ENCODE measurements at regions not wholly inside any gene's neighbourhood (a gene's known extent, or its start where the extent isn't known, plus 50 kb on each side); places are given as distances from the start of the nearest gene placed in this dataset.

- no peaks in the 10 kb centered on the region for H3K36me3 ChIP-seq (ENCODE audit: low read depth, low read length)
- intact Hi-C loops (cut with micrococcal nuclease): no loop called here
- no peak overlapping the region for H2AFZ ChIP-seq (ENCODE audit: low read length)
- no TSS peak for BruUV-seq (replicated peaks)
- no peak overlapping the region for H3K4me2 ChIP-seq (ENCODE audit: low read length)
- CTCF ChIA-PET: no interaction called here
- H3F3A ChIP-seq (ENCODE audit: low read length, unreplicated experiment): no peaks in the 10 kb centered on the region
- no peaks in the 10 kb centered on the region for H3K79me2 ChIP-seq (ENCODE audit: low read length)
- no peak for DNase-seq
- H3K27ac ChIP-seq (ENCODE audit: low read length): no peak overlapping the region
- no peaks in the 10 kb centered on the region for H3K9me2 ChIP-seq (replicated peaks; ENCODE audit: low read length)
- H3K9me3 ChIP-seq (ENCODE audit: low read length): no peaks in the 10 kb centered on the region
- ATAC-seq: no peak
- H3K9ac ChIP-seq (ENCODE audit: low read length): no peak overlapping the region
- no peaks in the 10 kb centered on the region for H4K20me1 ChIP-seq (ENCODE audit: low read length)
- H3K27me3 ChIP-seq (ENCODE audit: low read length): no peaks in the 10 kb centered on the region
- H3K4me3 ChIP-seq (ENCODE audit: low read length): no peak overlapping the region
- no peaks in the 10 kb centered on the region for H3K4me1 ChIP-seq (ENCODE audit: insufficient read depth, low read length)
- POLR2A ChIA-PET (ENCODE audit: unreplicated experiment): no interaction called here
- TF ChIP-seq EZH2phosphoT487 (IDR thresholded peaks at IDR 0.05; ENCODE audit: borderline replicate concordance, low read length) (no peak), CTCF (conservative IDR thresholded peaks at IDR 0.05; ENCODE audit: low read depth, low read length) (no peak), EZH2 (IDR thresholded peaks at IDR 0.05; ENCODE audit: low read length, unreplicated experiment) (no peak)
Observed at GRCh38 chr9:107945493-107945892, 455.9 kb upstream of the KLF4 start.

GRCh38 chr9:107944387-107944786 is 454.8 kb upstream of the KLF4 start:
- Histone ChIP-seq H3K9ac (ENCODE audit: low read length) (no peak overlapping the region), H3K36me3 (ENCODE audit: low read depth, low read length) (no peaks in the 10 kb centered on the region), H2AFZ (ENCODE audit: low read length) (no peak overlapping the region), H3F3A (ENCODE audit: low read length, unreplicated experiment) (no peaks in the 10 kb centered on the region), H4K20me1 (ENCODE audit: low read length) (no peaks in the 10 kb centered on the region), H3K9me3 (ENCODE audit: low read length) (no peaks in the 10 kb centered on the region), H3K9me2 (replicated peaks; ENCODE audit: low read length) (no peaks in the 10 kb centered on the region), H3K4me1 (ENCODE audit: insufficient read depth, low read length) (no peaks in the 10 kb centered on the region), H3K27ac (ENCODE audit: low read length) (no peak overlapping the region), H3K27me3 (ENCODE audit: low read length) (no peaks in the 10 kb centered on the region), H3K4me3 (ENCODE audit: low read length) (no peak overlapping the region), H3K79me2 (ENCODE audit: low read length) (no peaks in the 10 kb centered on the region), H3K4me2 (ENCODE audit: low read length) (no peak overlapping the region)
- POLR2A ChIA-PET (ENCODE audit: unreplicated experiment): no interaction called here
- no peak for ATAC-seq
- intact Hi-C loops (cut with micrococcal nuclease): no loop called here
- DNase-seq: no peak
- BruUV-seq (replicated peaks): no TSS peak
- TF ChIP-seq EZH2phosphoT487 (IDR thresholded peaks at IDR 0.05; ENCODE audit: borderline replicate concordance, low read length): no peak
- TF ChIP-seq CTCF (conservative IDR thresholded peaks at IDR 0.05; ENCODE audit: low read depth, low read length): no peak
- no peak for TF ChIP-seq EZH2 (IDR thresholded peaks at IDR 0.05; ENCODE audit: low read length, unreplicated experiment)
- CTCF ChIA-PET: no interaction called here

GRCh38 chr9:107943901-107944300 is 454.3 kb upstream of the KLF4 start:
- no peaks in the 10 kb centered on the region for H3K9me3 ChIP-seq (ENCODE audit: low read length)
- no peak overlapping the region for H3K9ac ChIP-seq (ENCODE audit: low read length)
- ATAC-seq: no peak
- ChIA-PET CTCF (no interaction called here), POLR2A (ENCODE audit: unreplicated experiment) (no interaction called here)
- H3K27ac ChIP-seq (ENCODE audit: low read length): no peak overlapping the region
- H2AFZ ChIP-seq (ENCODE audit: low read length): no peak overlapping the region
- intact Hi-C loops (cut with micrococcal nuclease): no loop called here
- H3K27me3 ChIP-seq (ENCODE audit: low read length): no peaks in the 10 kb centered on the region
- no peaks in the 10 kb centered on the region for H3K4me1 ChIP-seq (ENCODE audit: insufficient read depth, low read length)
- BruUV-seq (replicated peaks): no TSS peak
- H3K9me2 ChIP-seq (replicated peaks; ENCODE audit: low read length): no peaks in the 10 kb centered on the region
- DNase-seq: no peak
- H3F3A ChIP-seq (ENCODE audit: low read length, unreplicated experiment): no peaks in the 10 kb centered on the region
- H3K4me3 ChIP-seq (ENCODE audit: low read length): no peak overlapping the region
- H3K79me2 ChIP-seq (ENCODE audit: low read length): no peaks in the 10 kb centered on the region
- no peak overlapping the region for H3K4me2 ChIP-seq (ENCODE audit: low read length)
- H3K36me3 ChIP-seq (ENCODE audit: low read depth, low read length): no peaks in the 10 kb centered on the region
- H4K20me1 ChIP-seq (ENCODE audit: low read length): no peaks in the 10 kb centered on the region
- TF ChIP-seq EZH2 (IDR thresholded peaks at IDR 0.05; ENCODE audit: low read length, unreplicated experiment): no peak
